Lung (tissue), 11 donors: ENCODE measurements at regions not wholly inside any gene's neighbourhood (a gene's known extent, or its start where the extent isn't known, plus 50 kb on each side); places are given as distances from the start of the nearest gene placed in this dataset.

Experiments
- ATAC-seq: fragments of 200-7000 bp; cut with Tn5 transposase; one replicate; pipeline ENCODE4 v1.9.1; 2020; ENCODE audit warnings: moderate number of reproducible peaks; ENCODE audit not compliant: insufficient read depth, low FRiP score
- DNase-seq, 3 donors: peaks; one replicate each; pipeline ENCODE4 v3.0.0-alpha.2; 2013 to 2017
- H3K27ac ChIP-seq, 2 donors: one replicate each; pipeline ENCODE4 v1.5.1; 2013; ENCODE audit warnings: mild to moderate bottlenecking in 2 of 2, moderate library complexity in 2 of 2, control low read depth in 1 of 2, inconsistent platforms in 1 of 2, low read depth in 1 of 2, low read length in 1 of 2
- H3K27me3 ChIP-seq, 3 donors: one replicate each; pipeline ENCODE4 v1.5.1; 2013; ENCODE audit warnings: low read length in 2 of 3; ENCODE audit not compliant: control insufficient read depth in 3 of 3, insufficient read depth in 3 of 3
- H3K36me3 ChIP-seq, 4 donors: one replicate each; pipeline ENCODE4 v1.5.1; 2013; ENCODE audit warnings: low read length in 4 of 4, mild to moderate bottlenecking in 1 of 4, moderate library complexity in 1 of 4; ENCODE audit not compliant: control insufficient read depth in 4 of 4, insufficient read depth in 4 of 4
- H3K4me1 ChIP-seq, 5 donors: one replicate each; pipeline ENCODE4 v1.5.1; 2013; ENCODE audit warnings: low read length in 5 of 5, mild to moderate bottlenecking in 2 of 5, moderate library complexity in 1 of 5; ENCODE audit not compliant: control insufficient read depth in 5 of 5, insufficient read depth in 5 of 5
- H3K4me3 ChIP-seq: one replicate; pipeline ENCODE4 v1.5.1; 2013; ENCODE audit warnings: mild to moderate bottlenecking, control low read depth, moderate library complexity
- H3K9ac ChIP-seq, 2 donors: one replicate each; pipeline ENCODE4 v1.5.1; 2013; ENCODE audit warnings: low read length in 2 of 2, control low read depth in 1 of 2; ENCODE audit not compliant: insufficient read depth in 1 of 2
- H3K9me3 ChIP-seq, 4 donors: one replicate each; pipeline ENCODE4 v1.5.1; 2013; ENCODE audit warnings: low read length in 3 of 4, mild to moderate bottlenecking in 1 of 4, moderate library complexity in 1 of 4; ENCODE audit not compliant: control insufficient read depth in 4 of 4, insufficient read depth in 3 of 4
- CTCF ChIP-seq: IDR thresholded peaks from 2 replicates; pipeline ENCODE4 v1.5.1; 2012; ENCODE audit warnings: mild to moderate bottlenecking; ENCODE audit errors: control extremely low read depth, extremely low read depth
- WGBS, 2 donors: extraction: QIAGEN DNeasy Blood & Tissue Kit; methylation state at CpG; one replicate each; pipeline ENCODE4 v1.1.7; 2013; 5-methylcytosine and 5-hydroxymethylcytosine counted together
- donor health status: control.
- donor health status: control.
- donor health status: Bipolar disorder and iron deficiency.
- donor health status: healthy.
- donor health status: DM: yes; HTN: yes; CAD: no.

DNA sequence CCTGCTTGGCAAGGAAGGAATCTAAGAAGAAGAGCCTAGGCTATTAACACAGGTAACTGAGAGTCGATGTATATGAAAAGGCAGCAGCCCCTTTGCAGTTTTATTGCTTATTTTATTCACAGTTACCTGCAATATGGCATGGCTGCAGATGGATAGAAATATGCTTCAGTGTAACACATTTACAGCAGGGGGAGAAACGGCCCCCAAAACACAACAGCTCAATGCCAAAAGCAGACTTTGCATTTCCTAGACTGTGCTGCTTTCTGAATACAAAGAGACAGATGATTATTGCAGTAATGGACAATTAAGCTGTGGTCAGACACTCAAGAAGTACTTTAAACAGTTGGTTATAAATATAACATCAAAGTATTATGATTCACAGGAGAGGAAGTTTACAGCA, 108.0 kb upstream of the CDH13 start:
- 64 to 74% methylated on average over 2 of the region's 2 CpGs for WGBS, 2 donors
- no peak for TF ChIP-seq CTCF

DNA sequence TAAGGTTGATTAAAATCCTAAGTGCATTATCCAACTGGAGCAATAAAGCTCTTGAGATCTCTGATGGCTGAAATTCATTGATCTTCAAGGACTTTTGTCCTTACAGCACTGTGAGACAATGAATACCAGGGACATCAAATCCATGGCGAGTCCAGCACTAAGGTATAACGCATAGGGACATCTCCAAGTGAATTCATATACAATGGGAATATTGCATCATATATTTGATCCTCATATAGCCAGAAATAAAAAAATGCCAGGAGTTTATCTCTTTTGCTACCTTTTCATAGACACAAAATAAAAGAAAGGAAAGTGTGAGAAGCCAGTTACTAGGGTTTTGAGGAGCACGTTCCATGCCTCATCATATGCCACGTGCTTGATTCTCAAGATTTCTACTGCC, 112.5 kb upstream of the CDH13 start:
- Histone ChIP-seq H3K9ac (no peak overlapping the region), H3K4me1 (no peaks in the 10 kb centered on the region), H3K27me3 (peaks cover 0 to 3% (median 0%) of the 10 kb centered on the region in 3 donors), H3K9me3 (peaks cover 0 to 3% (median 0%) of the 10 kb centered on the region in 4 donors), H3K27ac (no peak overlapping the region), H3K36me3 (no peaks in the 10 kb centered on the region), H3K4me3 (no peak overlapping the region)
- no peak for ATAC-seq
- TF ChIP-seq CTCF = no peak
- WGBS, 2 donors = 84 to 96% methylated on average over 4 of the region's 4 CpGs
- no peak for DNase-seq

More for the DNA sequence above, 108.0 kb upstream of the CDH13 start:
- DNase-seq = no peak
- Histone ChIP-seq H3K27ac (no peak overlapping the region), H3K9ac (no peak overlapping the region), H3K36me3 (no peaks in the 10 kb centered on the region), H3K27me3 (peaks cover 0 to 5% (median 0%) of the 10 kb centered on the region in 3 donors), H3K9me3 (peaks cover 0 to 6% (median 2%) of the 10 kb centered on the region in 4 donors), H3K4me3 (no peak overlapping the region), H3K4me1 (peaks cover 0 to 10% (median 0%) of the 10 kb centered on the region in 5 donors)
- ATAC-seq = no peak

GRCh38 chr16:82510789-82511305, 115.9 kb upstream of the CDH13 start:
- H3K27me3 ChIP-seq = peaks cover 0 to 3% (median 0%) of the 10 kb centered on the region in 3 donors

More at GRCh38 chr16:82510789-82511305, 115.9 kb upstream of the CDH13 start:
- ATAC-seq = no peak
- WGBS, 2 donors = 73 to 82% methylated on average over 2 of the region's 2 CpGs
- DNase-seq = no peak
- Histone ChIP-seq H3K4me1 (peaks cover 0 to 16% (median 0%) of the 10 kb centered on the region in 5 donors), H3K9ac (no peak overlapping the region), H3K4me3 (no peak overlapping the region), H3K27ac (no peak overlapping the region), H3K9me3 (peaks cover 0 to 14% (median 2%) of the 10 kb centered on the region in 4 donors), H3K36me3 (no peaks in the 10 kb centered on the region)
- TF ChIP-seq CTCF = no peak
